ENCODE measurements at regions not wholly inside any gene's neighbourhood (a gene's known extent, or its start where the extent isn't known, plus 50 kb on each side); places are given as distances from the start of the nearest gene placed in this dataset.

DNA sequence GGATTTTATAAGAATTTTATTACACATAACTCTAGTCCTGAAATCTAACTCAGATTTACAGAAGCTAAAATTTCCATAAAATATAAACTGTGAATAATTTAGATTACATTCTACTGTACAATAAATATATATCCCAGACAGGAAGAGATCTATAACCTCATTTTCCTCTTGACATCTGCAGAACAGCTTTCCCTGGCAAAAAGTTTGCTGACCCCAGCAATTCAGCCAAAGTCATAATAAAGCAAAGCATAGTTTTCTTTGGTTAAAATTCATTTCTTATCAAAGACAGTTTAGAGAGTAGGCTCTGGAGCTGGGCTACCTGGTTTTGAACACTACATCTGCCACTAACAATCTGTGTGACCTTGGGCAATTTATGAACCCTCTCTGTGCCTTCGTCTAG lies 372.5 kb downstream of the CAAP1 start:
- DNase-seq (ENCODE audit: low read depth) = no peak
- TF ChIP-seq, protein P1, sequence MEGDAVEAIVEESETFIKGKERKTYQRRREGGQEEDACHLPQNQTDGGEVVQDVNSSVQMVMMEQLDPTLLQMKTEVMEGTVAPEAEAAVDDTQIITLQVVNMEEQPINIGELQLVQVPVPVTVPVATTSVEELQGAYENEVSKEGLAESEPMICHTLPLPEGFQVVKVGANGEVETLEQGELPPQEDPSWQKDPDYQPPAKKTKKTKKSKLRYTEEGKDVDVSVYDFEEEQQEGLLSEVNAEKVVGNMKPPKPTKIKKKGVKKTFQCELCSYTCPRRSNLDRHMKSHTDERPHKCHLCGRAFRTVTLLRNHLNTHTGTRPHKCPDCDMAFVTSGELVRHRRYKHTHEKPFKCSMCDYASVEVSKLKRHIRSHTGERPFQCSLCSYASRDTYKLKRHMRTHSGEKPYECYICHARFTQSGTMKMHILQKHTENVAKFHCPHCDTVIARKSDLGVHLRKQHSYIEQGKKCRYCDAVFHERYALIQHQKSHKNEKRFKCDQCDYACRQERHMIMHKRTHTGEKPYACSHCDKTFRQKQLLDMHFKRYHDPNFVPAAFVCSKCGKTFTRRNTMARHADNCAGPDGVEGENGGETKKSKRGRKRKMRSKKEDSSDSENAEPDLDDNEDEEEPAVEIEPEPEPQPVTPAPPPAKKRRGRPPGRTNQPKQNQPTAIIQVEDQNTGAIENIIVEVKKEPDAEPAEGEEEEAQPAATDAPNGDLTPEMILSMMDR (IDR thresholded peaks at IDR 0.05; ENCODE audit: insufficient read depth, low read depth, low read length, missing control alignments) = no peak
- no peak overlapping the region for H3K4me3 ChIP-seq (ENCODE audit: low read depth, low read length)

DNA sequence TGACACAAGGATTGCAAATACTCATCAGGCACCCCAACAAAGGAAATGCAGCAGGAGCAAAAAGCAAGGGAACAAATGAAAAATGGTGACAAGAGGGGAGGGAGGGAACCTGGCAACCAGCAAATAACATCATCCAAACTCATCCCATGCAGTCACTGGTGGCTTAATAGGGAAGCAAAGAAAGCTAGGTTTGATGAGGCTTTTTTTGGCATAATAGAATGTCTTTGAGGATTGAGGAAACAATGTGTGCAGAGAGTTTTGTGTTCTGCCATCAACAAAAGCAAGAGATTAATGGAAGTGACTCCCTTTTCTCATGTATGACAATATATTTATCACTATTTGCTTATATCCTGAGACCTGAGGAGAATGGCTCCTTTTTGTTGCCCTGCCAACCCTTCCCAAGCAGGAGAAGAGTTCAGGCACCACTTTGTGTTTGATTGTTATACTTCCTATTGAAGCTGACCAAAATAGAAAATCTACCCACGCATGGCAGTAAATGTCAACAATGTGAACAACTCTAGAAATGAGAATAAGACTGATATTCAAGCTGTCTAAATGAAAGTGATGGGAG lies 375.7 kb downstream of the CAAP1 start:
- no peak for DNase-seq (ENCODE audit: low read depth)
- no peak overlapping the region for H3K4me3 ChIP-seq (ENCODE audit: low read depth, low read length)
- TF ChIP-seq, protein P1 (IDR thresholded peaks at IDR 0.05; ENCODE audit: insufficient read depth, low read depth, low read length, missing control alignments) = no peak

DNA sequence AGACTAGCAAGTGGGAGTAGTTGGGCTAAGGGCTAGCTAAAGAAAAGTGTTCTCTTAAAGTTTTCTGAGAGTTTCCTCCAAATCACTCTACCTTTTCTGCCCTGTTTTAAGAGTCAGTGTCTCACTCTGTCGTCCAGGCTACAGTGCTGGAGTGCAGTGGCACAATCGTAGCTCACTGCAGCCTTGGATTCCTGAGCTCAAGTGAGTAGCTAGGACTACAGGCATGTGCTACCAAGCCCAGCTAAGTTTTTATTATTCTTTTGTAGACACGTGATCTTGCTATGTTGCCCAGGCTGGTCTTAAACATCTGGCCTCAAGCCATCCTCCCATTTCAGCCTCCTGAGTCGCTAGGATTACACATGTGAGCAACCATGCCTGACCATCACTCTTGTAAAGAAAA lies 378.9 kb downstream of the CAAP1 start:
- H3K4me3 ChIP-seq (ENCODE audit: low read depth, low read length) = no peak overlapping the region
- DNase-seq (ENCODE audit: low read depth) = no peak
- TF ChIP-seq, protein P1 (IDR thresholded peaks at IDR 0.05; ENCODE audit: insufficient read depth, low read depth, low read length, missing control alignments) = no peak

DNA sequence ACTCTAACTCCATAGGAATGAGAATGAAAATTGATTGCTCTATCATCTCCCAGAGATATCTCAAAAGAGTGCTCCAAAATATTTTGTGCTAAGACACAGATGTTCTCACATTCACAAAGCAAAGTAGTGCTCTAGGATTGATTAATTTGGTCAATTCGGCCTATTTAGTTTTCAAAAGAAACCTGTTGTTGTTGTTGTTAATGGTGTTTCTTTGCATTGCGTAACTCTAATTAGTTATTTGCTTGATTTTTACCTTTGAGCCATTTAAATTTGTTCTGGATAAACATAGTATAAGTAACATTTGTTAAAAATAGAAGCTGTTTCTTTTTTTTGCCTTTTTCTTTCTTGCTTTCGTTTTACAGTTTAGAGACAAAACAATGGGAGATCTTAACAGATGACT lies 382.5 kb downstream of the CAAP1 start:
- no peak for DNase-seq (ENCODE audit: low read depth)
- TF ChIP-seq, protein P1 (IDR thresholded peaks at IDR 0.05; ENCODE audit: insufficient read depth, low read depth, low read length, missing control alignments) = no peak
- H3K4me3 ChIP-seq (ENCODE audit: low read depth, low read length) = no peak overlapping the region

DNA sequence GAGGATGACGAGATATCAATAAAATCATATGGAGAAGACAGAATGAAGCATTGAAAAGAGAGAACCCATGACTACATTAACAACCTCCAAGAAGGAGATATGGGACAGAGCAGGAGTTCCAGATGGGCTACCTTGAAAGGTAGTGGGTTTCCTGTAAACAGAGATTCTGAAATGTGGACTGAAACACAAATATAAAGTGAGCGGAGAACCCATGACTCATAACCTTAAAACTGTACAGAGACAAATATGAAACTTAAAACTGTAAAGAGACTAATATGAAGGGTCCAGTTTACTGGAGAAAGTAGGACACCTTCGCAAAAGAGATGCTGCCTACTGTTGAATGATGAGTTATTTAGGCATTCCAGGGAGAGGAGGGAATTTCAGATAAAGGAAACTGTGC lies 383.7 kb downstream of the CAAP1 start:
- TF ChIP-seq, protein P1 (IDR thresholded peaks at IDR 0.05; ENCODE audit: insufficient read depth, low read depth, low read length, missing control alignments) = no peak
- DNase-seq (ENCODE audit: low read depth) = no peak
- H3K4me3 ChIP-seq (ENCODE audit: low read depth, low read length) = no peak overlapping the region

DNA sequence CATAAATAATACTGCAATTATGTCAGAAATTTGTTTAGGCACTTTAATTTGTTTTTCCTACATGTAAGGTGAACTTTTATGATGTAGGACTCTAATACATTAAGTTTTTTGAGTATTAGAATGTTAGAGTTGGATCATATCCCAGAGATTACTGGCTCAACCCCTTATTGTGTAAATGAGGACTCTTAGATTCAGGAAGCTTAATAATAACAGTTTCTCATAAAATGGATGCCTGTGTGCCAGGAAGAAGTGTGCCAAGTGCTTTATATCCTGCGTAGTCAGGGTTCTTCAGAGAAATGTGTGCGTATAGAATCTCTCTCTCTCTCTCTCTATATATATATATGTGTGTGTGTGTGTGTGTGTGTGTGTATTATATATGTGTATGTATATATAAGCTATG lies 388.5 kb downstream of the CAAP1 start:
- H3K4me3 ChIP-seq (ENCODE audit: low read depth, low read length) = no peak overlapping the region
- TF ChIP-seq, protein P1 (IDR thresholded peaks at IDR 0.05; ENCODE audit: insufficient read depth, low read depth, low read length, missing control alignments) = no peak
- no peak for DNase-seq (ENCODE audit: low read depth)

DNA sequence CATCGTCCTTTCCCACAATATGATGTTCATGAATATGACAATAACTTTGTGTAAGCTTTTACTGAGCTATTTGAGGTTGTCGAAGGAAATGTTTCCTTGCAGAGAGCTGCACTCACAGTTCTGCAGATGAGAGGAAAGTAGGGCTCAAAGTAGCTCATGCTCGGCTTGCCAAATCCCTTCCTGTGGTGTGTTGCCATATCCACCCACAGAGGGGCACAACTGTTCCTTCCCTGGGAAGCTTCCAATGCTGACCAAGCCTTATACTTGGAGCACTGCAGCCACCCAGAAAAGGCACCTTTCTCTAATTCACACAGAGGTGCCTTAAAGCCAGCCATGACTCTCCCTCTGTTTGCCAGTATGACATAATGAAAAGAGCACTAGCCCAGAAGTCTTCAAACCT lies 390.3 kb downstream of the CAAP1 start:
- TF ChIP-seq, protein P1 (IDR thresholded peaks at IDR 0.05; ENCODE audit: insufficient read depth, low read depth, low read length, missing control alignments) = no peak
- no peak overlapping the region for H3K4me3 ChIP-seq (ENCODE audit: low read depth, low read length)
- no peak for DNase-seq (ENCODE audit: low read depth)

Data from GM12865 (cell line).